NCI-H2081 treated with DMSO at 0.1 percent for 48 hours (cell line): ENCODE measurements at regions not wholly inside any gene's neighbourhood (a gene's known extent, or its start where the extent isn't known, plus 50 kb on each side); places are given as distances from the start of the nearest gene placed in this dataset.

Source experiments
- DNase-seq: peaks from one replicate; lab custom pipeline; 2025; lab: John Stamatoyannopoulos, UW

DNA sequence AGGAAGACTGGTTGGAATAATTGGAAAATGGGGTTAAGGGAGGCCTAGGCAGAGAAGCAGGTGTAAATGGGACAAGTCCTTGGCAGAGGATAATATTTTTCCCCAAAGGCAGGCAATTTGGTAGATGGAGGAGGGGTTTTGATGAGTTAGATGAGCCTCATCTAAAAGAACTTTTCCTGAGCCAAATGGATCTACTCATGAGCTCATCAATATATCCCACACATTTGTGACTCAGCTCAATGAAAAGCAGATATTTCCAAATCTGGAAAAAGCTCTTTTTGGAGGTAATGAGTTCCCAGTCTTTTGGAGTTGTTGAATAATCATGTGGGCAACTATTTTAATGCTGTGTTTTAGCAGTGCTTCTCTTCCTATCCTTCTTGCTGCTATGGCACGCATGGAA is 685.5 kb upstream of the CITED2 start:
- DNase-seq = no peak

DNA sequence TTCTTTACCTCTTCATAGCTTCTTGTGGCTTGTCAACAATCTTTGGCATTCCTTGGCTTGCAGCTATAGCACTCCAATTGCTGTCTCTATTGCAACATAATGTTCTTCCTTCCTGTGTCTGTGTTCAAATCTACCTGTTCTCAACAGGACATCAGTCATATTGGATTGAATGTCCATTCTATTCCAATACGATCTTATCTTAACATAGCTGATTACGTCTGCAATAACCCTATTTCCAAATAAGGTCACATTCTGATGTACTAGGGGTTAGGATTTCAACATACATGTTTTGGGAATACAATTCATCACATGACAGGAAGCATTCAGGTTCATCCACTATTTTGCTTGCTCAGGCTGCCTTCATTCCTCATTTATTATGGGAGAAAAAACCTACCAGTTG is 684.4 kb upstream of the CITED2 start:
- DNase-seq = no peak

DNA sequence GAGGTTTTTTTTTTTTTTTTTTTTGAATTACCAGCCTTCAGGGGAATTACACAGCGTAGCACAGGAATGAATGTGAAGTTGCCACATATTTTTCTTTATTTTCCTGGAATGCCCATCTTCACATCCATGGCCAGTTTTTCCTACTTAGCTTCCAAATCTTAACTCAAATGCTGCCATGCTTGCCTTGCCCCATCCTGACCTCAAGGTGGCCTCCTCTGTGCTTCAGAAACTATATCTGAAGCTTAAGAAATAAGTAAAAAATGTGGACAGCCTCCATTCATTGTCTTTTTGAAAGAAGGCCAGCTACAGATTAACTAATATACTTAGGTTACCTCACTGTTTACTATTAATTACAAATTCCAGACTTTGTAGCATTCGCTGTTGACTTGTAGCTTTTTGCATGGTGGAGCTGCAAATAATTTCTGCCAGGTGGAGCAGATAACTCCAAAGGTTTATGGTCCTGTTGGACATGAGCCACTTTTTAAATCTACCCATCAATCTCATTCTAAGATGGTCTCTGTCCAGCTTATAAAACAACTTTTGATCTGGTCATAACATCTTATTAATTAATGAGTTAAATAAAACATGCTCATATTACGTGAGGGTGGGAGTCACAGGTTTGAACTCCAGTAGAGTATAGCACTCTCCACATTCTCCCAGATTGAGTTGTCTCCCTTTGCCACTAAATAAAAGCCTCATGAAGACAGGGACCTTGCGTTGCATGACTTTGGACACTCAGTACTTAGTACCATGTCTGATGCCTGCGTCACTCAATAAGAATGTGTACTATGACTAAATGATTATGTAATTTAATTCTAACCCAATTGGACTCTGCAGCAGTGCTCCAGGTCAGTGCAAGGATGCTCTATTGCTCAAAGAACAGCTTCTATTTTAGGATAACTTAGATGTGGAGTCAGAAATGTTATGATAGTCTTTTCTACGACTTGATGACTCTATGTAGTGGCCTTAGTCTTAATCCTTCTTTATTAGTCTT is 678.6 kb upstream of the CITED2 start:
- DNase-seq = no peak

DNA sequence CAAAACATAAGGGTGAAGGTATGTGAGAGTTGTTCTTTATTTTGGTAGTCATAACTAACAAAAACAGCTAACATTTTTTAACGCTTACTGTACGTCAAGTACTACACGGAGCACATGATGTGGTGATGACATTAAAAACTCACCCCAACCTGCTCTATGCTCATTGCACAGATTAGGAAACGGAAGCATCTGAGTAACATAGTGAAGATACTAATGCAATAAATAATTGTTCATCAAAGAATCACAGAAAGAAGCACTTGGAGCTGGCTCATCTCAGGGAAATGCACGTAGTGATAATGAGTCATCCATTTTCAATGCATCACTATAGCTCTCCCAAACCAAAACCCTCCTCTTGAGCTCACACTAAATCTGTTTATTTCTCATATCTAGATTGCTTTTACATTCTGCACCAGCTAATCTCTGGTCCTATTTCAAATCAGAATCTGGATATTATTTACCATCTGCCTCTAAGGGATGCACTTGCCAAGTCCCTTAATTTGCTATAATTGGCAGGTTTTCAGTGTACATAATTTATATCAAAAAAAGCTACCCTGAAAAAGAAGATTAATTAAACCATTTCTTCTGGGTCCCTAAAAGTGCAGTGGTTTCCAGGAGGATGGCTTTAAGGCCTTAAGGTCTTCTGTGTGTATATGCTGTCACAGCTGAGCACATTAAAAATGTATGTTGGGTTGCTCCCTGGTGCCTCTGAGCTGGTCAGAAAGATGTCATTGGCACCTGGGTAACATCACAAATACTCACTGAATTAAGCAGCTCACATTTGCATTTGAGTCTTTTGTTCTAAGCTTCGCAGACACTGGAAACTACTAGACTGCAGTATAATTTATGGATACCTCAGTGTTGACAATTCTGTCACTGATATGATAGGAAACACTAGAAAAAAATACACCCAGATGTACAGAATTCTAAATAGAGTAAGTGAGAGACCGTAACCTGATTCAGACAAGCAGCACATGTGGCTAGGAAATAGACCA is 677.4 kb upstream of the CITED2 start:
- DNase-seq = no peak

DNA sequence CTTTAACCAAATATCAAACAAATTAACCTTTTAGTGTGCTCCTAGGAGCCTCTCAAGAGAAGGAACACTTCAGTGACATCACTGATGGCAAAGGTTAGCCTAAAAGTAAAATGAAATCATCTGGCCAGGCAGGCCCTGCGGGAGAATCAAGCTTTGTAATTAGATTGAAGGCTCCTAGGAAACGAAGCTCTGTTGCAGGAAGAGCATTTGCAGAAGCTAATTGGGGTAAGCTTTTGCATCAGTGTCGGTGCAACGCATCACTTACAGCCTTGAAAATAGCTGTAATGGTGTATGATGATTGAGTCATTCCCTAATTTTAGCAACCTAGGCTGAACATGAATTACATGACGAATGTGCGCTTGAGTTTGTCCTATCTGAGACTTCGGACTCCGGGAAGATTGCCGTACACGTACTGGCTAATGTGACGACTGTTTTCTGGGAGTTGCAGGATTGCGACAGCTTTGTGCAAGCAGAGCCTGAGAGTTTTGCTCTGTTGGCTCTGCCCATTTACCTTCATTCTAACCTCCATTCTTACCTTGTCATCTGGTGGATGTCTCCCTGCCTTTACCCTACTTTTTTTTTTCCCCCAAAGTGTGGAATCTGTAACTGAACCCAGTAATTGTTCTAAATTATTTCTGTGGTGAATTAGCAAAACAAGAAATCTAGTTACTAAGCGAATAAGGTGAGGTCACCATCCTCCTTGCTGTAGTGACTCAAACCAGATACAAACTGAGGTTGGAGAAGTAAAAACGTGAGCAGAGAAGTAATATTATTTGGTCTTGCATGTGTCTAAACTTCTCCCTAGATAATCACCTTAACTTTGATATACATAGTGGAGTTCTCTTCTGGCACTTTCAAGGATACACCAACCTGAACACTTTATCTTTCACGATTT is 675.9 kb upstream of the CITED2 start:
- no peak for DNase-seq

DNA sequence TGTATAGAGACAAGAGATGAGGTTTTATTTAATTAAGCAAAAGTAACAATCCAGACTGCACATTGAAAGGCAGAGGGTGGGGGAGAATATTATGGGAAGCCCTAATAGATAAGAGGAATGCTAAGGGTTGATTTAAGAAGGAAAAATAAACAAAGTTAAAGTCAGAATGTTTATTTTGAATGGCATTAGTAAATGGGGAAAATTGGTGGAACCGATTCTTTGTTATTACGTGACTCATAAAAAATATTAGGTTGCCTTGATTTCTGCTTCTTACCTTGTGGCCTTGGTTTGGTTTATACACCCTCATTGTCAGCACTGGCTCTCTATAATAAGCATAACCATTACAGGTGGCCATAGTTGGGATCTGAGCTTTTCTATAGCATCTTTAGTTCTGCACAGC is 674.8 kb upstream of the CITED2 start:
- DNase-seq = no peak

DNA sequence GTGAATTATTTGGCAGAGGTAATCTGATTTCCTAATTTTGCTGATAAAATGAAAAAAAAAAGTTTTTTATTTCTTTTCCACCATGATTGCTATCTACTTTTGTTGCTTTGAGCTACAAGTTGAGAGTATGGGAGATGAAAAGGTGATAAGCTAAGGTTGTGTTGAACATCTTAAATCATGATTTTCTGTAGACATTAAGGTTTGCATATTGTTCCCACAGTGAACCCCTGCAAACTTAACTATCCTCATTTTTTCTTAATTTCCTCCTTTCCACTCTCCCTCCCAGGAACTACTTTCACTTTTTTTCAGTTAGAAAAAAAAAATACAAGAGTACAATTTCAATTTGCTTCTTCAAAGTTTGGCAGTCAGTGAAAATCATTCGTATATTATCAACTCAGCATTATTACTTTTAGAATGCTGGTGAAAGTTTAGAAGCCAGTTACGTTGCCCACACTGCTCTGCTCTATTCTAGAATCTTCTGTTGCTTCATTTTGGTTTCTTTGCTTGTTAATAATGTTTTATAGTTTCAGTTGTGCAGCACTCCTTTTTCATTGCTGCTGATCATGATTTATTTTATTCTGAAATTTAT is 673.8 kb upstream of the CITED2 start:
- DNase-seq = no peak

DNA sequence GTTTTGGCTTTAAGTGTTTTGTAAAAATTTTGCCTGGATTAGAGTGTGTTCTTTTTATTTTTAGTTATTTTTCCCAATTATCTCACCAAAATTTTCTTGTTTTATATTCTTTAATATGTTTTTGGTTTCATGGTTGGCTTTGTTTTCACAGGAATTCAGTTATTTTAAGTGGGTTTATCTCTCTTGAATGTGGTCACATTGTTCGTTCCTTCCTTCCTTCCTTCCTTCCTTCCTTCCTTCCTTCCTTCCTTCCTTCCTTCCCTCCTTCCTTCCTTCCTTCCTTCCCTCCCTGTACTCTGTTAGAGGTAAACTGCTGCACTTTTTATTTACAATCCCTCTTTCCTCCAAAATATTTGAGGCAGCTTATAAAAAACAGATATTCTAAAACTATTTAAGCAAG is 672.9 kb upstream of the CITED2 start:
- no peak for DNase-seq

DNA sequence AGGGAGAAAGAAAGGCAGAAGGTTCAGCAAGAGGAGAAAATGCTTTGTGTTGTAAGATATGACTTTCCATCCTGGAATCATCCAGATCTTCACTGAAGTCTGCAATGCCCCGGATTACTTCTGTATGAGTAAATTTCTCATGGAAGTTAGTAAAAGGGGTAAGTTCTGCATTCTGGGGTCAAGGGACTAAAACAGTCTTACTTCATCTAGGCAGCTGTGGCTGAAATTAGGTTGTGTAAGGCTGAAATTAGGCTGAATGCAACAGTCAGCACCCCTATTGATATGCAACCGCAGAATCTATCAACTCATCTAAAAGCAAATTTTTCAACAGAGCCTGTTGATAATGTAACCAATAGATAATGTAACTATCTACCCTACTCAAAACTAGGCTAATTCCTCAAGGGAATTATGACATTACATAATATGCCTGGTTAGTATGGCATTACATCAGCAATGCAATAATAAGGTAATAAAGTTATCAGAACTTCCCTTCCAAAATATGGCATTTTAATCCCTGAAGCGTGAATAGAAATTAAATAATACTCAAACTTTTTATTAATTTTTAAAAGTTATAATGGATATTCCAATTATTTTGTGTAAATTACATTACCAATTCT is 671.7 kb upstream of the CITED2 start:
- DNase-seq = no peak

DNA sequence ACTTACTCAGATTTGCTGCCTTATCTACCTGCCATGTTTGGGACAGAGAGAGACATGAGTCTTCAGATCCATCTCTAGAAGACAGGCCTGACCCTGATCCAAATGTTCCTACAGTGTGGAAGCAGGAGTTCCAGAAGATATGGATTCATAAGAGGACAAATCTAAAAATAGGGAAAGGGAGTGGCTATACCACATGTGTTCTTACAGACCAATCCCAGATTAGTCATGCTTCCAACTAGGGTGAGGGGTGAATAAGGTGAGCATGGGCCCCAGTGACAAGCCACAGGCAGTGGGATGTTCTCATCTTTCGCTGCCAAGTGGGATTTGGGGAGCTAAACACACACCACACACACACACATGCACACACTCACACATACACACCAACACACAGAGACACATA is 670.7 kb upstream of the CITED2 start:
- DNase-seq = no peak

DNA sequence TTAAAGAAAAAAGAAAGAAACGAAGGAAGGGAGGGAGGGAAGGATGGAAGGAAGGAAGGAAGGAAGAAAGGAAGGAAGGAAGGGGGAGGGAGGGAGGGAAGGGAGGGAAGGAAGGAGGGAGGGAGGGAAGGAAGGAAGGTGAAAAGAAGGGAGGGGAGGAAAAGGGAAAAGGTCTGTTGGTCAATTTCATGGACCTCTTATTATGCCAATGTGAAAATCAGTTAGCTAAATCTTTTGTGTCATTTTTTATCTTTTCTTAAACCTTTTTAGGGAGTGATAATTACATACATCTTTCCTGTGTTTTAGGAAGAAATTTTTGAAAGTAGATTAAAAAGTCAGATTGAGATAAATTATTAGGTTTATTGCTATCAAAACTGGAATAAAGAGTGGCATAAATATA is 670.2 kb upstream of the CITED2 start:
- no peak for DNase-seq

DNA sequence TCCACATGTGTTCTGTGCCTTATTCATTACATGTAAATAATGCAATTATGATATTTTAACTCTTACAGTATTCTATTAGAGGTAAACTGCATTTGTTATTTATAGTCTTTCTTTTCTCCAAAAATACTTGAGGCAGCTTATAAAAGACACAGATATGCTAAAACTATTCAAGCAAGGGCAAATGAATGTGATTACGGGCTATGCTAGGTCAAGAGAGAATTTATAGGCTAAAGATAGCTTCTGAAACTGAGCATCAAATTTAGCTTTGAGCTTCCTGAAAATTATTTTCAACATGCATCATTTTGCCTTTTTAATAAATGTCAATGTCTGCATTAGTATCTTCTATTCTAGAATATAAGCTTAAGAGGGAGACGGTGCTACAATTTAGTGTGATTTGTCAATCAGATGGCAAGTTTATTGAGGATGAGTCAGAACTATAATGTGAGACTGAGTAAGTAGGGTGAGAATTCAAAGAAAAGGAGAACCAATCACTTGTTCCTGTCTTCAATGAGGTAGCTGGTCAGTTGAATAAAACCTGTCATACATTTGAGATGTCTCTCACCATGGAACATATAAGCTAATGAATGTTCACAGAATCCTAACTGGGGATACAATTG is 669.4 kb upstream of the CITED2 start:
- no peak for DNase-seq

DNA sequence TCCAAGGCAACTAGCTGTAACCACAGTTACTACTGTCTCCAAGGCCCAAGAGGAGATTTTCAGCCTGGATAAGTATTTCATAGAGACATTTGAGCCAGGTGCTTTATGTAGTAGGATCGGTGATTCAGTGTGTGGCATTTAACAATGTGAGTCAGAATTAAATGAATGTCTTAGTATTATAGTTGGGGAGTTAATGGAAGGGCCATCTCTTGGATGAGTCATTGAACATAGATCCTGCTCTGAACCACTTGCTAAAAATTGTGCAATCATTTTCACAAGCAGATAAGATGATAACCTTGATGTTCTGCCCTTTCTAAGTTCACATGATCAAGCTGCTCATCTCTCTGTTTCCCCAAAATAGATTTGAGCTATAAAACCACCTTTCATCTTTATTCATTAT is 668.9 kb upstream of the CITED2 start:
- DNase-seq = no peak

DNA sequence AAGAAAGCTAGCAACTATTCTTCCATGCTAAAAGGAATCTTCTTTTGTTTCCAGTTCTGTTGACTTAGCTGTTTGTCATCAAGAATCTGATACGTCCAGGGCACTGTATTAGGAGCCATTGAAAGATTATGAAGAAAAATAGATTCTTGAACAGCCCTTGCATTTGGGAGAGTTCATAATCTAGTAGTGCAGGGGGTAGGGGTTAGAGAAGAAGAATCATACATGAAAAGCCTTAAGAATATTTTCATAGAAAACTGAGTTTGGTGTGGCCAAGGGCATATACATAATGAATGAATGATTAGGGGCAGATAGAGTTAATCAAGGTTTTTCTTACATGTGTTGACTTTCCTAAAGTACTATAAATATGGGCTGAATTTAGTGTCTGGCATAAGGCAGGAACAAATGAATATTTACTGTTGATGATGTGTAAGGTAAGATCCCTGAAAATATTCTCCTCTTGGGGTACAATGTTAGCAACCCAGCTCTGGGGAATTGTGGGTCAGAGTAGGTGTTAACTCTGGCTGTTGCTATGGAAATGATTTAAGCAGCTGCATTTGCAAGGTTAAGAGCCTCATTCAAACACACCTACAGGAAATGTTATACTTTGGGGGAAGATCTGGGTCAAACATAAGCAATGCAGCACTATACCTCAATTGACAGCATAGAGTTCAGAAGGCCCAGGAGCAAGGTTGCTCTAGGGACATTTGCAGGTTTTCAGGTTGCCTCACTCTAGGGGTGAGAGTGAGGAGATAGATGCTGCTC is 667.3 kb upstream of the CITED2 start:
- no peak for DNase-seq

DNA sequence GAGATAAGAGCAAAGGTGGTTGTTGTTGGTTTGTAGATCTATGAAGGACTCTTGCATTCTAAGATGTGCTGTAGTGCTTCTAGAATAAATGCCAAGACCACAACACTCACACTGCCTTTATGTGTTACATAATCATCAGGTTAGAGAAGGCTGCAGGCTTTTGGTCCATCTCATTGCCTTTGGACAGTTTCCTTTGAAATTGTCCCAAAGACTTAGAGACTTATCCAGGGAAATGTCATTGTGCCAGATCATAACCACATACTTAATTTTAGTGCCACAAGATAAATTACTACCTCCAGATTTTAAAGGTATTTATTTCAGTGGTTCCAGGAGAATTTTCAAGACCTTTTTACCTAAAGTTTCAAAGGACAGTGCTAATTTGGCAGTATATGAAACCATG is 666.6 kb upstream of the CITED2 start:
- DNase-seq = no peak

DNA sequence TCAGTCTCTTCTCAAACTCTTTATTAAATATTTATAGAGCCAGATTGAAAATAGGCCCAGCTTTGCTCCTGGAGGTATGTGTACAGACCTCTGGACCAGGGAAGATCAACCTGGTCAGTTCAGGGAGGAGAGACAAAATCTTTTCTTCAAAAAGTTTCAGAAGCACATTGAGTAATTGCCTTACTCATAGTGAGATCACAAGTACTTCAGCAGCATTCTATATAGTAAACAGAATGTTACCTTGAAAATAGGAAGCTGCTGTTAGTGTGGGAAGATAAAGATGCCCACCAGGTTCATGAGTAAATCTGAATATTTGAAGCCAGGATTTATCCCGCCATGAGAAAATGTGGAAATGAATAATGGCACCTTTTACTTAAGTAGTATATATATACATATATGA is 665.9 kb upstream of the CITED2 start:
- no peak for DNase-seq

DNA sequence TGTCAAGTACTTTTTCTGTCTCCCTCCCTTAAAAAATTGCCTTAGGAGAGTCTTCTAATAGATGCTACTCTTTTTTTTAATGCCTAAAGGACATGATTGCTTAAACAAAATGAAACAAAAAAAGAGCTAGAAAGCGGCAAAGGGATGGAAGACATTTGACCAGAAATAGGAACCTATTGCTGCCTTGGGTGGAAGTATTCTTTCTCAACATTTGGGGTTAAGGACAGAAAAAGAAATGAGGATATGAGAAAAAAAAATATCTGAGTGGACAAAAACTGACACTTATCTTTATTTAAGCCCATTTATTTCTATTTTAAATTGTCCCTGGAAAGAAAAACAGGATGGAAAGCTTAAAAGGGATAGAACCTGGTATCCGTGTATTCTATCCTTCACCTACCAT is 664.9 kb upstream of the CITED2 start:
- no peak for DNase-seq

DNA sequence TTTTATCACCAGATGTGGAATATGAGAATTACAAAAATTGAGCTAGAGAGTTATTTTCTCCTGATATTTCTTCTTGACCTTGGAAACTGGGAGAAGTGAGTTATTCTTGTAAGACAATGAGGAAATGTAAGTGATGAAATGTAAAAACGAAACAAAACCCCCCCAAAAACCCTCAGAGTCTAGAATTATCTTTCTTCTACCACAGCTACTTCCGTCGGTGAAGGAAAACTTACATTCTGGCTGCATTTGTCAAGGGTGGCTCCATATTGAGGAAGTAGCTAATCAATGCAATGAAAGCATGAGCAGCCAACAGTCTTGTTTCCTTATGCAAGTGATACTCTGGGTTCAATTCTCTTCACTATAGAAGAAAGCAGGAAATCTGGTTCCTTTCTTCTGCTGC is 661.7 kb upstream of the CITED2 start:
- no peak for DNase-seq

DNA sequence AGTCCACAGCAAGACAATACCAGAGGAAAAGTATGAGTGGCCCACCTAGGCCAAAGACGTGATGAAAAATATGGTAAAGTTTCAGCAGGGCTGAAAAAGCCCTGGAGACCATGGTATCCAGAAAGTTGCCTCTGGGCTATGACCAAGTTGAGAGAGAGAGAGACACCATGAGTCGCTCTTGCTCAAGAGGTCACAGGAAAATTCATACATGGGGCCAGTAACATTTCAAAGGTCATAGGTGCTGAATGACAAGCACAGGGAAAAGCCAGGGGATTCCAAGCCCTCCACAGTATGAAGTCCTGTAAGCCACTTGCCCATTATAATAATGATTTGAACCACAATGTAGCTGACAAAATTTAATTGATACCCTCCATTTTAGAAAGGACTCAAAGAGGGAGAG is 657.7 kb upstream of the CITED2 start:
- DNase-seq = no peak

DNA sequence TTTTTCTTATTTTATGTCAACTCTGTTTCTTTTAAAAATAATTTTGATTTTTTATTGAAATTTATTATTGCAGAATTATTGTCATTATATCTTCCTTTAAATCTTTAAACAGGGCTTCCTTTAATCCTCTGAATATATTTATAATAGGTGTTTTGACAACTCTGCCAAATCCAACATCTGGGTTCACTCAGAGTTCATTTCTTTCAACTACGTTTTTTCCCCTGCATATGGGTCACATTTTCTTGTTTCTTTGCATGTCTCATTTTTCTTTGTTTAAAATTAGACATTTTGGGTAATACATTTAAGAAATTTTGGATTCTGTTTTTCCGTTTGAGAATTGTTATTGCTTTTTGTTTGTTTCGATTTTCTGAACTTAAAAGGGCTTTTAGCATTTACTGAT is 655.1 kb upstream of the CITED2 start:
- DNase-seq = no peak
